Iris pigment epithelial cell (primary cell): ENCODE measurements at regions not wholly inside any gene's neighbourhood (a gene's known extent, or its start where the extent isn't known, plus 50 kb on each side); places are given as distances from the start of the nearest gene placed in this dataset.
A peak's percentile ranks its signal among the peaks of the same experiment; 100 is the strongest.

Source experiments
- DNase-seq: peaks from one replicate; pipeline ENCODE4 v3.0.0-alpha.2; 2011; ENCODE audit warnings: low read depth

- no peak for DNase-seq
Observed at GRCh38 chr18:68525091-68525490, 189.8 kb downstream of the TMX3 start.

GRCh38 chr18:68520406-68521075 lies 194.4 kb downstream of the TMX3 start:
- DNase-seq = peak; percentile 50

GRCh38 chr18:68519336-68519735 lies 195.6 kb downstream of the TMX3 start:
- DNase-seq = no peak

GRCh38 chr18:68509902-68510301 lies 205.0 kb downstream of the TMX3 start:
- DNase-seq = no peak

GRCh38 chr18:68507781-68508180 lies 207.1 kb downstream of the TMX3 start:
- DNase-seq = peak; percentile 28

- no peak for DNase-seq
Observed at GRCh38 chr18:68505178-68505574, 209.7 kb downstream of the TMX3 start.

- DNase-seq = no peak
Observed at GRCh38 chr18:68504441-68505177, 210.3 kb downstream of the TMX3 start.

GRCh38 chr18:68500556-68500955 lies 214.4 kb downstream of the TMX3 start:
- no peak for DNase-seq

GRCh38 chr18:68499141-68499540 lies 215.8 kb downstream of the TMX3 start:
- DNase-seq = no peak

GRCh38 chr18:68498636-68499035 lies 216.3 kb downstream of the TMX3 start:
- no peak for DNase-seq

- no peak for DNase-seq
Observed at GRCh38 chr18:68498185-68498584, 216.7 kb downstream of the TMX3 start.

- DNase-seq = peak; percentile 84
Observed at GRCh38 chr18:68494802-68495581, 219.9 kb downstream of the TMX3 start.

- DNase-seq = no peak
Observed at GRCh38 chr18:68489013-68489792, 225.7 kb downstream of the TMX3 start.

- peak; percentile 62 for DNase-seq
Observed at GRCh38 chr18:68484241-68484640, 230.7 kb downstream of the TMX3 start.

- DNase-seq = no peak
Observed at GRCh38 chr18:68482815-68483214, 232.1 kb downstream of the TMX3 start.

- no peak for DNase-seq
Observed at GRCh38 chr18:68480196-68480595, 234.7 kb downstream of the TMX3 start.

- no peak for DNase-seq
Observed at GRCh38 chr18:68478246-68478645, 236.7 kb downstream of the TMX3 start.

- DNase-seq = no peak
Observed at GRCh38 chr18:68475883-68476282, 239.0 kb downstream of the TMX3 start.

GRCh38 chr18:68472701-68473295 lies 242.1 kb downstream of the TMX3 start:
- DNase-seq = no peak

- no peak for DNase-seq
Observed at GRCh38 chr18:68469049-68469625, 245.8 kb downstream of the TMX3 start.

- peak; percentile 14 for DNase-seq
Observed at GRCh38 chr18:68467957-68468356, 247.0 kb downstream of the TMX3 start.
